ENCODE measurements at regions not wholly inside any gene's neighbourhood (a gene's known extent, or its start where the extent isn't known, plus 50 kb on each side); places are given as distances from the start of the nearest gene placed in this dataset.
"Not testable (repeated sequence)": the region's sequence is repeated elsewhere in the genome, so short reads cannot be mapped to it uniquely, and the experiment has no call there.

- Histone ChIP-seq H3K36me3 (no peaks in the 10 kb centered on the region), H3K27ac (no peak overlapping the region), H3K9me3 (ENCODE audit: low read depth) (no peaks in the 10 kb centered on the region), H3K27me3 (no peaks in the 10 kb centered on the region), H3K4me1 (ENCODE audit: low read depth) (no peaks in the 10 kb centered on the region), H3K4me3 (no peak overlapping the region)
- TF ChIP-seq CTCF (IDR thresholded peaks at IDR 0.05; ENCODE audit: low read depth, low read length), result no peak
- DNase-seq (ENCODE audit: low read depth in 1 of 2, low spot score in 1 of 2), result no peak
Measured at GRCh38 chr5:101292199-101292598, 389.1 kb upstream of the ST8SIA4 start.

- H3K36me3 ChIP-seq; H3K27me3 ChIP-seq; H3K4me1 ChIP-seq (ENCODE audit: low read depth); H3K4me3 ChIP-seq; H3K9me3 ChIP-seq (ENCODE audit: low read depth); DNase-seq (ENCODE audit: low read depth in 1 of 2, low spot score in 1 of 2); H3K27ac ChIP-seq: not testable (repeated sequence)
Measured at GRCh38 chr5:101290761-101291160, 387.7 kb upstream of the ST8SIA4 start.

- H3K36me3 ChIP-seq, result no peaks in the 10 kb centered on the region
- H3K9me3 ChIP-seq (ENCODE audit: low read depth), result no peaks in the 10 kb centered on the region
- H3K27me3 ChIP-seq, result no peaks in the 10 kb centered on the region
- DNase-seq (ENCODE audit: low read depth in 1 of 2, low spot score in 1 of 2), result no peak
- H3K4me3 ChIP-seq, result no peak overlapping the region
- no peaks in the 10 kb centered on the region for H3K4me1 ChIP-seq (ENCODE audit: low read depth)
- no peak overlapping the region for H3K27ac ChIP-seq
- TF ChIP-seq CTCF (IDR thresholded peaks at IDR 0.05; ENCODE audit: low read depth, low read length), result no peak
Measured at GRCh38 chr5:101288633-101289032, 385.6 kb upstream of the ST8SIA4 start.

- Histone ChIP-seq H3K4me3 (no peak overlapping the region), H3K4me1 (ENCODE audit: low read depth) (no peaks in the 10 kb centered on the region), H3K36me3 (no peaks in the 10 kb centered on the region), H3K27me3 (no peaks in the 10 kb centered on the region), H3K27ac (no peak overlapping the region), H3K9me3 (ENCODE audit: low read depth) (no peaks in the 10 kb centered on the region)
- no peak for DNase-seq (ENCODE audit: low read depth in 1 of 2, low spot score in 1 of 2)
- TF ChIP-seq CTCF (IDR thresholded peaks at IDR 0.05; ENCODE audit: low read depth, low read length), result no peak
Measured at GRCh38 chr5:101284736-101285375, 381.8 kb upstream of the ST8SIA4 start.

GRCh38 chr5:101283938-101284337 lies 380.9 kb upstream of the ST8SIA4 start:
- DNase-seq (ENCODE audit: low read depth in 1 of 2, low spot score in 1 of 2); H3K36me3 ChIP-seq; H3K27ac ChIP-seq; H3K4me1 ChIP-seq (ENCODE audit: low read depth); H3K27me3 ChIP-seq; H3K9me3 ChIP-seq (ENCODE audit: low read depth); H3K4me3 ChIP-seq: not testable (repeated sequence)

GRCh38 chr5:101278917-101279316 lies 375.8 kb upstream of the ST8SIA4 start:
- H3K4me3 ChIP-seq, result no peak overlapping the region
- no peaks in the 10 kb centered on the region for H3K9me3 ChIP-seq (ENCODE audit: low read depth)
- DNase-seq (ENCODE audit: low read depth in 1 of 2, low spot score in 1 of 2), result no peak
- no peaks in the 10 kb centered on the region for H3K27me3 ChIP-seq
- no peaks in the 10 kb centered on the region for H3K4me1 ChIP-seq (ENCODE audit: low read depth)
- H3K27ac ChIP-seq, result no peak overlapping the region
- no peaks in the 10 kb centered on the region for H3K36me3 ChIP-seq
- no peak for TF ChIP-seq CTCF (IDR thresholded peaks at IDR 0.05; ENCODE audit: low read depth, low read length)

Measured in cardiac muscle cell (in vitro differentiated cells and primary cell).